Neuronal stem cell (in vitro differentiated cells): ENCODE measurements at regions not wholly inside any gene's neighbourhood (a gene's known extent, or its start where the extent isn't known, plus 50 kb on each side); places are given as distances from the start of the nearest gene placed in this dataset.

Experiments used
- DNase-seq: peaks from one replicate; pipeline ENCODE4 v3.0.0-alpha.2; 2013; ENCODE audit warnings: low spot score
- H2AFZ ChIP-seq: one replicate; pipeline ENCODE4 v1.6.1; 2013; ENCODE audit warnings: mild to moderate bottlenecking, low read length, inconsistent platforms
- H2AK5ac ChIP-seq: 2 replicates; pipeline ENCODE4 v1.6.1; 2013; ENCODE audit warnings: low read depth, mild to moderate bottlenecking, inconsistent platforms, low read length, moderate library complexity, mixed read lengths
- H2BK120ac ChIP-seq: 2 replicates; pipeline ENCODE4 v1.6.1; 2013; ENCODE audit warnings: low read depth, mild to moderate bottlenecking, inconsistent platforms, low read length, moderate library complexity, mixed read lengths
- H2BK12ac ChIP-seq: one replicate; pipeline ENCODE4 v1.6.1; 2013; ENCODE audit warnings: low read length, inconsistent platforms
- H2BK15ac ChIP-seq: 2 replicates; pipeline ENCODE4 v1.6.1; 2013; ENCODE audit warnings: mild to moderate bottlenecking, low read length, inconsistent platforms, mixed read lengths
- H2BK5ac ChIP-seq: one replicate; pipeline ENCODE4 v1.6.1; 2013; ENCODE audit warnings: inconsistent platforms, mild to moderate bottlenecking, low read length, moderate library complexity
- H3K14ac ChIP-seq: one replicate; pipeline ENCODE4 v1.6.1; 2013; ENCODE audit warnings: low read length, inconsistent platforms
- H3K18ac ChIP-seq: 2 replicates; pipeline ENCODE4 v1.6.1; 2013; ENCODE audit warnings: low read length, inconsistent platforms
- H3K23ac ChIP-seq: 2 replicates; pipeline ENCODE4 v1.6.1; 2013; ENCODE audit warnings: low read depth, mild to moderate bottlenecking, mixed read lengths, low read length, inconsistent platforms; ENCODE audit not compliant: poor library complexity
- H3K27ac ChIP-seq: replicated peaks from 3 replicates; pipeline ENCODE4 v1.5.1; 2013; ENCODE audit warnings: low read length, inconsistent platforms
- H3K27me3 ChIP-seq, 3 experiments: 2 replicates each; pipeline ENCODE4 v1.6.1; 2013; ENCODE audit warnings: low read length in 3 of 3, mild to moderate bottlenecking in 2 of 3, inconsistent platforms in 1 of 3, low read depth in 1 of 3, mixed read lengths in 1 of 3, moderate library complexity in 1 of 3; ENCODE audit not compliant: control insufficient read depth in 3 of 3, insufficient read depth in 3 of 3
- H3K36me3 ChIP-seq, 2 donors: replicated peaks in 1 of 2; 2 replicates each; pipeline ENCODE4 v1.6.1; 2013; ENCODE audit warnings: low read length in 2 of 2; ENCODE audit not compliant: control insufficient read depth in 2 of 2, insufficient read depth in 2 of 2
- H3K4ac ChIP-seq: 2 replicates; pipeline ENCODE4 v1.6.1; 2013; ENCODE audit warnings: inconsistent platforms, mild to moderate bottlenecking, low read length, moderate library complexity
- H3K4me1 ChIP-seq, 2 donors: 1 replicate in 1 of 2; 2 replicates in 1 of 2; pipeline ENCODE4 v1.6.1; 2013; ENCODE audit warnings: low read length in 2 of 2, low read depth in 1 of 2; ENCODE audit not compliant: control insufficient read depth in 2 of 2, insufficient read depth in 1 of 2
- H3K4me2 ChIP-seq: one replicate; pipeline ENCODE4 v1.6.1; 2013; ENCODE audit warnings: mild to moderate bottlenecking, low read length, inconsistent platforms; ENCODE audit not compliant: insufficient read depth, poor library complexity, severe bottlenecking
- H3K4me3 ChIP-seq, 2 donors: 2 replicates each; pipeline ENCODE4 v1.5.1; 2013; ENCODE audit warnings: low read length in 2 of 2, mild to moderate bottlenecking in 2 of 2, inconsistent platforms in 1 of 2, moderate library complexity in 1 of 2
- H3K79me1 ChIP-seq: one replicate; pipeline ENCODE4 v1.6.1; 2013; ENCODE audit warnings: low read depth, mild to moderate bottlenecking, inconsistent platforms, low read length, moderate library complexity
- H3K9ac ChIP-seq: one replicate; pipeline ENCODE4 v1.6.1; 2013; ENCODE audit warnings: mild to moderate bottlenecking, low read depth, low read length, inconsistent platforms; ENCODE audit not compliant: poor library complexity
- H3K9me3 ChIP-seq, 2 donors: replicated peaks in 1 of 2; 2 replicates each; pipeline versions ENCODE3 to v1.6.1; 2013; ENCODE audit warnings: low read length in 2 of 2, mild to moderate bottlenecking in 2 of 2, inconsistent platforms in 1 of 2, low read depth in 1 of 2, mixed read lengths in 1 of 2, moderate library complexity in 1 of 2; ENCODE audit not compliant: control insufficient read depth in 2 of 2, insufficient read depth in 1 of 2
- H4K8ac ChIP-seq: one replicate; pipeline ENCODE4 v1.6.1; 2013; ENCODE audit warnings: low read depth, mild to moderate bottlenecking, inconsistent platforms, low read length, moderate library complexity
- H4K91ac ChIP-seq: one replicate; pipeline ENCODE4 v1.6.1; 2013; ENCODE audit warnings: low read length, low read depth, mild to moderate bottlenecking, inconsistent platforms; ENCODE audit not compliant: poor library complexity
- WGBS, 2 donors: extraction: QIAGEN DNeasy Blood & Tissue Kit; methylation state at CpG; one replicate each; pipeline ENCODE4 v1.1.7; 2013; ENCODE audit warnings: missing lambda C conversion rate in 2 of 2, mixed read lengths in 1 of 2; ENCODE audit not compliant: insufficient read length in 2 of 2, insufficient replicate concordance in 1 of 2; ENCODE audit errors: extremely low coverage in 2 of 2; 5-methylcytosine and 5-hydroxymethylcytosine counted together

DNA sequence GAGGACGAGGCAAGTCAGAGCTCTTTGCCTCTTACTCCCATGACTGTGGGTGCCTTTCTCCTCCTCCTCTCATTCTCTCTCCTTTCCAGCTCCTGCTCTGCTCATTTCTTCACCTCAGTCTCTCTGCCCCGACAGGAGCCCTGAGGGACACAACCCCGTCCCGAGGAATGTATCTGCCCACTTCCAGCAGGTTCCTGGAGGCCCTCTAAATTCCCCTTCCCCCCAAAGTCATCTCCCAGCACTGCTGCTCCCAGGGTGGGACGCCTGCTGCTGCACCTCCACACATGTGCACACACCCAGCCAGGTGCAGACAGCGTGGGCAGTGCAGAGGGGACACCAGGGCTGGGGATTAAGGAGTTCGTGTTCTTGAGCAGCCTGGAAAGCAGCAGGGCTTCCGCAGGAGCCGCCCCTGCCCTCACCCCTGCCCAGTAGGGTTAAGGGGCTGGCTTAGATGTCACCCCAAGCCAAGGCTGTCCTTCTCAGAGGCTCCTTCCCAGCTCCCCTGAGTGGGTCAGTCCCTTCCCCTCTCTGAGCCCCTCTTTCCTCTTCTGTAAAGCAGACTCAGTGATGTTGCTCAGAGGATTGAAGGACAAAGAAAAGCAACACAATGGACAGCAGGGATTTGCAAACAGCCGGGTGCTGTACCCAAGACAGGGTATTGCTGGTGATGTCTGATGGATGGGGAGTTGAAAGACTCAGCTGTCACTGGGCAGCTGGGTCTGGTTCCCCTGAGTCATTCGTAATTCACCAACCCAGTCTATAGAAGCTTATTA, 346.0 kb downstream of the MATN1 start:
- Histone ChIP-seq H3K4me1 (peaks cover 0 to 27% of the 10 kb centered on the region in 2 donors), H2AFZ (no peak overlapping the region), H3K4ac (peak overlapping the region; percentile 12), H3K36me3 (no peaks in the 10 kb centered on the region), H3K4me3 (no peak overlapping the region), H2BK15ac (peak overlapping the region; percentile 39), H3K9ac (no peak overlapping the region), H2BK12ac (no peak overlapping the region), H3K27me3 (peaks cover 0 to 2% (median 0%) of the 10 kb centered on the region in 3 experiments), H3K18ac (peak overlapping the region; percentile 84), H3K4me2 (no peak overlapping the region), H3K79me1 (no peaks in the 10 kb centered on the region), H2BK120ac (no peak overlapping the region), H3K27ac (no peak overlapping the region), H2BK5ac (no peak overlapping the region), H4K91ac (peak overlapping the region; percentile 11), H3K9me3 (no peaks in the 10 kb centered on the region), H3K23ac (peak overlapping the region; percentile 38), H4K8ac (no peak overlapping the region), H2AK5ac (no peak overlapping the region), H3K14ac (no peak overlapping the region)
- no peak for DNase-seq
- no CpG with 5 or more reads among the region's 11 CpGs for WGBS, 2 donors

DNA sequence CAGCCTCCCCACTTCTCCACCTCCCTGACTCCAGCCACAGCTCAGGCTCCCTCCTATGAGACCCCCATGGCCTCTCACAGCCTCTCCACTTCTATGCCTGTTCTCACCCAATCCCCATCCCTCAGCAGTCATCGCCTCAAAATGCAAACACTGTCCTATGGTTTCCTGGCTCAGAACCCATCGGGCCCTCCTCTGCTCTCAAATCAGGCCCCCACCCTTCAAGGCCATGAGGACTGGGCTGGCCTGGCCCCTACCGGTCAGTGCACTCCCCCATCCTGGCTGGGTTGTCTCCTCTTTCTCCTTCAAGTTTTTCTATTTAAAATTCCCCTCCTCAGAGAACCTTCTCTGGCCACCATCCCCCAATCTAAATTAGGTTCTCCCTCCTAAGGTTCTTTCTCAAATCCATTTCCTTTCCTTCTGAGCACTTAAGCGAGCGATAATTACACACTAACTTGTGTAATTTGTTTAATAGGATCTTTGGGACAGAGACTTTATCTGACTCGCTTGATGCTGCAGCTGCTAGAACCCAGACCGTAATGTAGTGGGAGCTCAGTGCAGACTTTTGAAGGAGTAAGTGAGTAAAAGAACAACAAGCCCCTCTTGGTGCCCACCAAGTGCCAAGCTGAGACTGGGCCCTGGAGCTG, 347.2 kb downstream of the MATN1 start:
- Histone ChIP-seq H2AFZ (no peak overlapping the region), H2BK15ac (no peak overlapping the region), H4K91ac (no peak overlapping the region), H3K9me3 (no peaks in the 10 kb centered on the region), H2AK5ac (no peak overlapping the region), H3K4ac (no peak overlapping the region), H3K4me1 (peaks cover 0 to 27% of the 10 kb centered on the region in 2 donors), H3K4me2 (no peak overlapping the region), H3K14ac (no peak overlapping the region), H3K27me3 (peaks cover 0 to 2% (median 0%) of the 10 kb centered on the region in 3 experiments), H3K9ac (no peak overlapping the region), H3K27ac (no peak overlapping the region), H3K18ac (no peak overlapping the region), H3K36me3 (no peaks in the 10 kb centered on the region), H3K4me3 (no peak overlapping the region), H3K23ac (no peak overlapping the region), H2BK120ac (no peak overlapping the region), H4K8ac (no peak overlapping the region), H2BK5ac (no peak overlapping the region), H3K79me1 (no peaks in the 10 kb centered on the region), H2BK12ac (no peak overlapping the region)
- no CpG with 5 or more reads among the region's 7 CpGs for WGBS, 2 donors
- DNase-seq: no peak

DNA sequence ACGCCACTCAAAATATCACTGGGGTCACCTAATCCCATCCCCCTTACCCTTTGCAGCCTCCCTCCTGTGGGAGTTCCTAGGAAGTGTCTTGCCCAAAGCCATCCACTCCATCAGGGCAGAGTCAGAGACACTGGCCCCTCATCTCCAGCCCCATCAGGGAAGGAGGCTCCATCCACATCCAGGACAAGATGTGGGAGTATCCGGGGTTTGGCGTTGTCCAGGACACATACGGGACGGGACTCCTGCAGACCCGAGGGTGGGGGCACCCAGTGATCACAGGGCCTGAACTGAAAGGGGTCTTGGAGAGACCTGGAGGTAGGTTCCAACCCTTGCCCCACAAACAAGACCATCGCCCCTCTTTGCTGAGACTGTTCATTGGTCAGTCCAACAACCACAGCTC, 348.2 kb downstream of the MATN1 start:
- H3K27ac ChIP-seq: no peak overlapping the region
- H4K8ac ChIP-seq: no peak overlapping the region
- no peak overlapping the region for H3K4me3 ChIP-seq
- H3K27me3 ChIP-seq: peaks cover 0 to 2% (median 0%) of the 10 kb centered on the region in 3 experiments
- no peak overlapping the region for H2BK120ac ChIP-seq
- no peak overlapping the region for H4K91ac ChIP-seq
- no peaks in the 10 kb centered on the region for H3K79me1 ChIP-seq
- no peak overlapping the region for H2BK5ac ChIP-seq
- H2AK5ac ChIP-seq: peak overlapping the region; percentile 10
- no peak overlapping the region for H2AFZ ChIP-seq
- peaks cover 0 to 26% of the 10 kb centered on the region in 2 donors for H3K4me1 ChIP-seq
- H3K9ac ChIP-seq: no peak overlapping the region
- no peak overlapping the region for H3K23ac ChIP-seq
- peak overlapping the region; percentile 75 for H2BK12ac ChIP-seq
- no peaks in the 10 kb centered on the region for H3K9me3 ChIP-seq
- H3K14ac ChIP-seq: peak overlapping the region; percentile 91
- no peak overlapping the region for H3K4ac ChIP-seq
- no peak overlapping the region for H3K4me2 ChIP-seq
- DNase-seq: no peak
- H3K18ac ChIP-seq: peak overlapping the region; percentile 68
- WGBS, 2 donors: no CpG with 5 or more reads among the region's 7 CpGs
- no peaks in the 10 kb centered on the region for H3K36me3 ChIP-seq
- H2BK15ac ChIP-seq: no peak overlapping the region

DNA sequence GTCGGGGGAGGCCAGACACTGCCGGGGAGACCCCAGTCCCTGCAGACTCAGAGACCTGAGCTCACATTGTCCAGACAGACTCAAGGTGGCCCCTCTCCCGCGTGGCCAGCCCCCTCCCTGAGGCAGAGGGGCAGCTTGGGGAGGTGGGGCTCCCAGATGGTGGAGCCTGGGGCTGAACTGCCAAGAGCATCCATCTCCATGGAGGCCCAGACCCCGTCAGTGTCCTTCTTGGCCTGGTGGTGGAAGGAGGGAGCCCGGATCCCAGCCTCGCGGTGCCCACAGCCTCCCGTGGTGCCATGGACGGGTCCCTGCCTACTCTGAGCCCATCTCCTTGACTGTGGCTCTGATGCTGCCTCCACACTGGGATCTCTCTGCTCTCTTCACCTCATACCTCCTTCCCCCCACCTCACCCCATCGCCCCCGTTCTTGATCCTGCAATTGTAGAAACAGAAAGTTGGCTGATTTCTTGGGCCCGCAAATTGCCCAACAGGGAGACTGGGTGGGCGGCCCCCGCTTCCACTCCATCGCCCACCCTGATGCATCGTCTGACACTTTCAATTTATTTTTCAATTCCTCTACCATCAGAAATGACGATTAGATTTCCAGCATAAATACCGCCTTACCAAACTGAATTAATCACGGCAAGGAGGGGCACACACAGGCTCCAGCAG, 348.9 kb downstream of the MATN1 start:
- no peak overlapping the region for H3K18ac ChIP-seq
- H3K14ac ChIP-seq: no peak overlapping the region
- no peaks in the 10 kb centered on the region for H3K79me1 ChIP-seq
- no peak overlapping the region for H3K4ac ChIP-seq
- peaks cover 0 to 2% (median 0%) of the 10 kb centered on the region in 3 experiments for H3K27me3 ChIP-seq
- no peaks in the 10 kb centered on the region for H3K36me3 ChIP-seq
- H3K23ac ChIP-seq: no peak overlapping the region
- no peak overlapping the region for H4K8ac ChIP-seq
- no peak overlapping the region for H4K91ac ChIP-seq
- DNase-seq: no peak
- H2BK15ac ChIP-seq: peak overlapping the region; percentile 25
- H3K9ac ChIP-seq: no peak overlapping the region
- no peak overlapping the region for H2BK120ac ChIP-seq
- H3K9me3 ChIP-seq: no peaks in the 10 kb centered on the region
- no peak overlapping the region for H2AFZ ChIP-seq
- no peak overlapping the region for H2BK5ac ChIP-seq
- no CpG with 5 or more reads among the region's 20 CpGs for WGBS, 2 donors
- no peak overlapping the region for H3K4me3 ChIP-seq
- H2BK12ac ChIP-seq: no peak overlapping the region
- no peak overlapping the region for H3K4me2 ChIP-seq
- H3K27ac ChIP-seq: no peak overlapping the region
- peak overlapping the region; percentile 22 for H2AK5ac ChIP-seq
- peaks cover 0 to 21% of the 10 kb centered on the region in 2 donors for H3K4me1 ChIP-seq
